GM21619 (cell line): ENCODE measurements at regions not wholly inside any gene's neighbourhood (a gene's known extent, or its start where the extent isn't known, plus 50 kb on each side); places are given as distances from the start of the nearest gene placed in this dataset.
"Not testable (repeated sequence)": the region's sequence is repeated elsewhere in the genome, so short reads cannot be mapped to it uniquely, and the experiment has no call there.

Experiments
- ATAC-seq: cut with Tn5 transposase; IDR thresholded peaks from one replicate; pipeline ENCODE4 v1.9.1; 2021; ENCODE audit not compliant: unreplicated experiment

- no peak for ATAC-seq
These were observed 963.7 kb downstream of the PLOD2 start for GRCh38 chr3:145197051-145197820.

GRCh38 chr3:145197821-145198220 lies 963.2 kb downstream of the PLOD2 start:
- ATAC-seq = no peak

GRCh38 chr3:145209561-145209960 lies 951.4 kb downstream of the PLOD2 start:
- no peak for ATAC-seq

GRCh38 chr3:145219355-145220235 lies 941.4 kb downstream of the PLOD2 start:
- no peak for ATAC-seq

- no peak for ATAC-seq
These were observed 936.1 kb downstream of the PLOD2 start for GRCh38 chr3:145224886-145225285.

- no peak for ATAC-seq
These were observed 917.1 kb downstream of the PLOD2 start for GRCh38 chr3:145243875-145244274.

GRCh38 chr3:145244327-145244726 lies 916.7 kb downstream of the PLOD2 start:
- no peak for ATAC-seq

GRCh38 chr3:145246291-145246690 lies 914.7 kb downstream of the PLOD2 start:
- no peak for ATAC-seq

GRCh38 chr3:145248928-145249327 lies 912.1 kb downstream of the PLOD2 start:
- no peak for ATAC-seq

- ATAC-seq = no peak
These were observed 909.7 kb downstream of the PLOD2 start for GRCh38 chr3:145251311-145251710.

- not testable (repeated sequence) for ATAC-seq
These were observed 903.0 kb downstream of the PLOD2 start for GRCh38 chr3:145257967-145258366.

- no peak for ATAC-seq
These were observed 901.7 kb downstream of the PLOD2 start for GRCh38 chr3:145259166-145259880.

- not testable (repeated sequence) for ATAC-seq
These were observed 897.5 kb downstream of the PLOD2 start for GRCh38 chr3:145263458-145263857.

- no peak for ATAC-seq
These were observed 894.6 kb downstream of the PLOD2 start for GRCh38 chr3:145266368-145266767.

- no peak for ATAC-seq
These were observed 891.9 kb downstream of the PLOD2 start for GRCh38 chr3:145269106-145269505.

- no peak for ATAC-seq
These were observed 888.3 kb downstream of the PLOD2 start for GRCh38 chr3:145272684-145273083.

- no peak for ATAC-seq
These were observed 878.5 kb downstream of the PLOD2 start for GRCh38 chr3:145282505-145282904.

GRCh38 chr3:145286937-145287336 lies 874.0 kb downstream of the PLOD2 start:
- peak; percentile 76 for ATAC-seq

GRCh38 chr3:145290010-145290409 lies 871.0 kb downstream of the PLOD2 start:
- ATAC-seq = no peak

GRCh38 chr3:145294572-145294971 lies 866.4 kb downstream of the PLOD2 start:
- ATAC-seq = no peak

GRCh38 chr3:145307272-145307671 lies 853.7 kb downstream of the PLOD2 start:
- ATAC-seq = no peak
